ENCODE measurements at regions not wholly inside any gene's neighbourhood (a gene's known extent, or its start where the extent isn't known, plus 50 kb on each side); places are given as distances from the start of the nearest gene placed in this dataset.
A peak's percentile ranks its signal among the peaks of the same experiment; 100 is the strongest.

DNA sequence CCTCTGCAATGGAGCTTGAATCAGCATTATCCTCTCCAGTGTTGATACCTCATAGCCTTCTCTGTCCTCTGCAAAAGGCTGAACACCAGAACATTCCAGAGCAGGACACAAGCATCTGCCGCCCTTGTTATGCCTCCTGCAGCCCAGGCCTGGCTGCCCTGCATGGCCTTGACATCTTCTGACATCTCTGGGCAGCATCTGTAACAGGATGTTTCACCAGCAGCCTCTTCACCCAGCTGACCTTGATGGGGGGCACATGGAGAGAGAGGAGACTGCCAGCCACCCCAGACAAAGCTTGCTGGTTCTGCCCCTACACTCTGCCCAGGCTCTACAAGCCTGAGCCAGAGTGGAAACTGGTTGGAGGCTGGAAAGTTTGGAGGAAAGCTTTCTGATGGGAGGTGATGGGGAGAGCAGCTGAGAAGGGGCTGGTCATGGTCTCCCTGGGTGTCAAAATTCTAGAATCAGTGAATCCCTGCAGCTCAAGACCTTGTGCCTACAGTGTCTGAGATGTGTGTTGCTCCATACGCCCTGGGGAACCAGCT, 145.1 kb downstream of the MRPL14 start:
- DNase-seq, result no peak
- H3K9me3 ChIP-seq, result no peaks in the 10 kb centered on the region

DNA sequence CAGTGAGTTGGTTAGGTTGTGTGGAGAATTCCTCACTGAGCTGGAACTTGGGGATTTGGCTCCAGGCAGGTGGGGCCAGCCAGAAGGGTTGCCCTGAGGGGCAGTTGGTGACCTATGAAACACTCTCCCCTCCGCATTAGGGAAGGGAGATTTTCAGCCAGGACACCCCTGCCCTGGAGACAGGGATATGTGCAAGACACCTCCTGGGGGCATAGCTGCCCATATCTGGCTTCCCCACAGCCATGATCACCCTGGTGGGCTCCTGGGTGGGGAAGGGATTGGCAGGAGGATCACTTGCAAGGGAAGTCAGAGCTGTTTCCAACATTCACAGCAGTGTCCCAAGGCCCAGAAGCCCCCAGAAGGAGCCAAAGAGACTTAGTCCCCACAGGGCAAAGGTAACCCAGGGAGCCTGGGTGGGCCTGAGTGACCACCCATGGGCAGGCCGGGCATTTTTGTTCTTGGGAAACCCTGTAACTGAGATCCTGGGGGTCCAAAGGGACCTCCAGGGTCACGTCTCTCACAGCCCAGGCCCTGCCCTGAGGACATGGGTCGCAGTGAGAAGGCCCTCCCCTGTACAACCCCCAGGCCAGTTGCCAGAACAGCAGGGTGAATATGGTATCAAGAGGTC, 145.8 kb downstream of the MRPL14 start:
- Histone ChIP-seq H3K4me1 (no peaks in the 10 kb centered on the region), H3K27me3 (ENCODE audit: low read depth) (no peaks in the 10 kb centered on the region), H3K4me3 (no peak overlapping the region), H3K36me3 (no peaks in the 10 kb centered on the region), H3K9me3 (no peaks in the 10 kb centered on the region), H3K27ac (no peak overlapping the region)
- TF ChIP-seq, protein P1, sequence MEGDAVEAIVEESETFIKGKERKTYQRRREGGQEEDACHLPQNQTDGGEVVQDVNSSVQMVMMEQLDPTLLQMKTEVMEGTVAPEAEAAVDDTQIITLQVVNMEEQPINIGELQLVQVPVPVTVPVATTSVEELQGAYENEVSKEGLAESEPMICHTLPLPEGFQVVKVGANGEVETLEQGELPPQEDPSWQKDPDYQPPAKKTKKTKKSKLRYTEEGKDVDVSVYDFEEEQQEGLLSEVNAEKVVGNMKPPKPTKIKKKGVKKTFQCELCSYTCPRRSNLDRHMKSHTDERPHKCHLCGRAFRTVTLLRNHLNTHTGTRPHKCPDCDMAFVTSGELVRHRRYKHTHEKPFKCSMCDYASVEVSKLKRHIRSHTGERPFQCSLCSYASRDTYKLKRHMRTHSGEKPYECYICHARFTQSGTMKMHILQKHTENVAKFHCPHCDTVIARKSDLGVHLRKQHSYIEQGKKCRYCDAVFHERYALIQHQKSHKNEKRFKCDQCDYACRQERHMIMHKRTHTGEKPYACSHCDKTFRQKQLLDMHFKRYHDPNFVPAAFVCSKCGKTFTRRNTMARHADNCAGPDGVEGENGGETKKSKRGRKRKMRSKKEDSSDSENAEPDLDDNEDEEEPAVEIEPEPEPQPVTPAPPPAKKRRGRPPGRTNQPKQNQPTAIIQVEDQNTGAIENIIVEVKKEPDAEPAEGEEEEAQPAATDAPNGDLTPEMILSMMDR (IDR thresholded peaks at IDR 0.05), result no peak
- ATAC-seq (no peak), DNase-seq (no peak)
- intact Hi-C loops (cut with DNase I), result no loop called here

More for the DNA sequence above, 145.1 kb downstream of the MRPL14 start:
- no peak for ATAC-seq
- intact Hi-C loops (cut with DNase I), result no loop called here
- no peaks in the 10 kb centered on the region for H3K4me1 ChIP-seq
- H3K27ac ChIP-seq, result no peak overlapping the region
- TF ChIP-seq, protein P1 (IDR thresholded peaks at IDR 0.05), result no peak
- H3K36me3 ChIP-seq, result no peaks in the 10 kb centered on the region
- no peak overlapping the region for H3K4me3 ChIP-seq
- H3K27me3 ChIP-seq (ENCODE audit: low read depth), result no peaks in the 10 kb centered on the region

DNA sequence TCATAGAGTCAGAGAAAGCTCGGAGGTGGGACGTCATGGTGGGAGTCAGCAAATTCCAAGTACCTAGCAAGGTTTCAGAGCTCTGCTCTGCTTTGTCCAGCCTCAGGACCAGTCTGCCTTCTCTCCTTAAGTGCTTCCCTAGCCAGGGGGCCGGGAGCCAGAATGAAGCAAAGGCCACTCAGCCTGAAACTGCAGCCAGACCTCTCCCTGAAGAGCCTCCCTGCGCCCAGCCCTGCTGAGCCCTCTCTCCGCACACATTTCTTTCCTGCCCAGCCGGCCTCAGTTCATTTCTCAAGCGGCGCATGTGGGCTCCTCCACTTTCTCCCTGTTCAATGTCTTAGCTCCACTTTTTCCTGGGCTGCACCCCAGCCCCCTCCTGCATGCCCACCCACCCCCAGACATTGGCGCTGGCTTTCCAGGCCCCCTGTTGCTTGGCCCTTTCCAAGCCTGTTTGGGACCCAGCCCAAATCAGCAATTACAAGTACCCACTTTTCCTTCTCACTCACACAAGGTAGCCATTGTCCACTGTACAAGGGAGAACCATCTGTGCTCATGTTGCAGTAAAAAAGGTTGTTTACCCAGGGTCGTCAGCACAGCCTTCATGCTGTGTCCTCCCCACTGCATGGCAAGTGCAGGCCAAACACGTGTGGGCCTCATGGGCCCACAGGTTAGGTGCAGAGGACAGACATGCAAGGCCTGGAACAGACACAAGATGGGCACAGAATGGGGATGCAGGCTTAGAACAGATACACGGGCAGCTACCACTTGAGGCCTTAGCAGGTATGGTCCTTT, 147.1 kb downstream of the MRPL14 start:
- H3K27ac ChIP-seq, result no peak overlapping the region
- peak; percentile 45 to 57 for ATAC-seq
- intact Hi-C loops (cut with DNase I), result no loop called here

DNA sequence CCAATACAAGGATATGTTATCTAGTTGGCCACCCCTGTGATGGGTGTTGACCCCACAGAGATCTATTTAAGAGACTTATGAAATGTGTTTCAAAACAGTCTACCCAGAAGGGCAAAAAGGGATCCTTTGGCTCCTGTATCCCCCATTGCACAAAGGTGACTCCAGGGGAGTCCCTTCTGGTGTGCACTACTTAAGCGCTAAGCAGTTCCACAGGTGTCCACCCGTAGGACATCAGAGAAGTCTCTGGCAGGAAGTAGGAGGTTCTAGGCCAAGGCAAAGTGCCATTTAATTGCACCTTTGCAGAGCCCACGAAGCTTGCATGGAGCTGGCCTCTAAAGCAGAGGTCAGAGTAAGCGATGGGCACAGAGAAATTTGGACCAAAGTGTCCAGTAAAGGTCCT, 147.7 kb downstream of the MRPL14 start:
- Histone ChIP-seq H3K9me3 (no peaks in the 10 kb centered on the region), H3K4me1 (no peaks in the 10 kb centered on the region), H3K4me3 (no peak overlapping the region), H3K36me3 (no peaks in the 10 kb centered on the region), H3K27ac (no peak overlapping the region), H3K27me3 (ENCODE audit: low read depth) (no peaks in the 10 kb centered on the region)
- DNase-seq (no peak), ATAC-seq (no peak)
- TF ChIP-seq, protein P1 (IDR thresholded peaks at IDR 0.05), result no peak
- intact Hi-C loops (cut with DNase I), result no loop called here

More for the DNA sequence above, 147.1 kb downstream of the MRPL14 start:
- no peak for DNase-seq
- no peaks in the 10 kb centered on the region for H3K36me3 ChIP-seq
- H3K9me3 ChIP-seq, result no peaks in the 10 kb centered on the region
- TF ChIP-seq, protein P1 (IDR thresholded peaks at IDR 0.05), result no peak
- H3K27me3 ChIP-seq (ENCODE audit: low read depth), result no peaks in the 10 kb centered on the region
- H3K4me3 ChIP-seq, result no peak overlapping the region
- no peaks in the 10 kb centered on the region for H3K4me1 ChIP-seq

DNA sequence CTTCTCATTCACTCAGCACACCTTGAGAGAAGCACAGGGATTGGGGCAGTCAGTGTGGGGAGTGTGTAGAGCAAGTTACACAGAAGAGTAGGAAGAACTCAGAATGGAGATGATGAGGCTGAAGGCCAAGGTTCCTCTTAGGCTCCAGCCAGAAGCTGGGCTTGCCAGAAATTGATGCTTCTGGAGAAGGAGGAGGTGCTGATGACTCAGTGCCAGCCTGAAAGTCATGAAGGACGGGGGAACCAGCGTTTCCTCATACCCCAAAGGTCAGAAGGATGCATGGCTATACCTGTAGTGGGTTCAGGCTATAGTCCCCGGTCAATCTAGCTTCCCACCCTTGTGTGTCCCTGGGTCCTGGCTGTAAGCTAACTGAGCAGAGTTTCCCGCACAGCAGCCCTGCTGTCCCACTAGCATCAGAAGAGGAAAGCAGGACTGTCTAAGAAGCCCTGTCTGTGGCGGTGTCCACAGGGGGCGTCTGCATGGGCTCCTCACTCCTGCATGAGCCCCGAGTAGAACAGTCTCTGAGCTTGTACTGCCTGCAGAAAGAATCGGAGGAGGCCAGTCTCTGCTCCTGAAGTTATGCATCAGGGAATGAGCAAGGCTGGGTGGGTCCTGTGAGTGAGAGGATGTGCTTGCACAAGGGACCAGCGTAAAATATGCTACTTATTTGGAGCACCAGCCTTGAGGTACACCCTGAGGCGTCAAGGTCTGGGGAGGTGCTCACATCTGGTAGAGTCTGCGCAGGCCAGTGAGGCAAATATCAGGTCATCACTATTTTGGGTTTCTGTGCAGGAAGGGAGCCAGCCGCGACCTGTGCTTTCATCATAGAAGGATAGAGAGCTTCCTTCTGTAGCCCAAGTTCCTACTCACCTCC, 148.5 kb downstream of the MRPL14 start:
- H3K9me3 ChIP-seq, result no peaks in the 10 kb centered on the region
- H3K27me3 ChIP-seq (ENCODE audit: low read depth), result no peaks in the 10 kb centered on the region
- H3K36me3 ChIP-seq, result no peaks in the 10 kb centered on the region
- DNase-seq (no peak), ATAC-seq (no peak)
- no peak overlapping the region for H3K4me3 ChIP-seq
- H3K27ac ChIP-seq, result no peak overlapping the region
- TF ChIP-seq, protein P1 (IDR thresholded peaks at IDR 0.05), result no peak
- no peaks in the 10 kb centered on the region for H3K4me1 ChIP-seq
- intact Hi-C loops (cut with DNase I), result no loop called here

All from lower lobe of right lung (tissue), 2 donors.